K562 (cell line): ENCODE measurements at regions not wholly inside any gene's neighbourhood (a gene's known extent, or its start where the extent isn't known, plus 50 kb on each side); places are given as distances from the start of the nearest gene placed in this dataset.

Experiments
- ATAC-seq: fragments of 200-7000 bp; cut with Tn5 transposase; 3 replicates; pipeline ENCODE4 v1.9.1; 2020; ENCODE audit warnings: moderate library complexity
- BruUV-seq: library from RNA; stranded (reverse); fragments of 400-500 nt; replicated peaks from 2 replicates; lab custom pipeline; 2021; lab: Mats Ljungman, UMichigan
- CTCF ChIA-PET: fragments of 300-600 bp; formaldehyde crosslinking; extraction: SDS; loops from one replicate; lab custom pipeline; 2021; ENCODE audit warnings: low intra/inter-chr PET ratio; lab: Yijun Ruan, JAX
- POLR2A ChIA-PET: fragments of 300-600, 350-650 bp; sonication (Branson Sonifier 250); formaldehyde crosslinking; extraction: SDS; loops from one replicate; lab custom pipeline; 2021; ENCODE audit warnings: antibody characterized with exemption, inconsistent platforms; lab: Yijun Ruan, JAX
- DNase-seq, 4 experiments: peaks; one replicate each; pipeline versions ENCODE4 v3.0.0 to v3.0.0-alpha.2; 2011 to 2018; ENCODE audit warnings: low spot score in 3 of 4, mixed read lengths in 3 of 4; ENCODE audit errors: extremely low read depth in 1 of 4
- FAIRE-seq: peaks from 2 replicates; lab custom pipeline; 2011; peaks lifted over from hg19 to GRCh38; lab: Jason Lieb, UNC
- H2AFZ ChIP-seq: 2 replicates; pipeline ENCODE4 v1.6.0; 2011; ENCODE audit warnings: low read depth, low read length, control low read depth, inconsistent platforms
- H3K27ac ChIP-seq: fragments of 200-600 bp; 3 replicates; pipeline ENCODE4 v1.8.0; 2011; ENCODE audit warnings: low read depth, mild to moderate bottlenecking, control low read depth, inconsistent platforms, low read length, moderate library complexity, mixed read lengths; ENCODE audit errors: extremely low read depth
- H3K27me3 ChIP-seq, 2 experiments: fragments of 300-600 bp in 1 of 2; 2 replicates in 1 of 2; 3 replicates in 1 of 2; pipeline versions ENCODE4 v1.6.0 to v1.8.0; 2011; ENCODE audit warnings: inconsistent platforms in 2 of 2, low read length in 2 of 2, mild to moderate bottlenecking in 1 of 2, mixed read lengths in 1 of 2, moderate library complexity in 1 of 2; ENCODE audit not compliant: control insufficient read depth in 2 of 2, insufficient read depth in 2 of 2
- H3K36me3 ChIP-seq: fragments of 300-600 bp; 3 replicates; pipeline ENCODE4 v1.8.0; 2011; ENCODE audit warnings: mild to moderate bottlenecking, low read length, inconsistent platforms; ENCODE audit not compliant: control insufficient read depth, insufficient read depth
- H3K4me1 ChIP-seq, 2 experiments: fragments of 200-600 bp in 1 of 2; replicated peaks in 1 of 2; 2 replicates in 1 of 2; 3 replicates in 1 of 2; pipeline versions ENCODE4 v1.5.1 to v1.8.0; 2011; ENCODE audit warnings: inconsistent platforms in 2 of 2, low read length in 2 of 2, mild to moderate bottlenecking in 1 of 2, mixed read lengths in 1 of 2, moderate library complexity in 1 of 2; ENCODE audit not compliant: control insufficient read depth in 2 of 2, insufficient read depth in 2 of 2
- H3K4me2 ChIP-seq: 2 replicates; pipeline ENCODE4 v1.6.1; 2011; ENCODE audit warnings: low read length, control low read depth, inconsistent platforms, mixed read lengths; ENCODE audit not compliant: insufficient read depth
- H3K4me3 ChIP-seq: fragments of 200-600 bp; sonication (generic), shearing (Covaris generic); 2 replicates; pipeline ENCODE4 v1.5.1; 2016; ENCODE audit warnings: control low read depth, inconsistent platforms
- H3K79me2 ChIP-seq: fragments of 200-600 bp; 3 replicates; pipeline ENCODE4 v1.8.0; 2011; ENCODE audit warnings: low read length, inconsistent platforms; ENCODE audit not compliant: control insufficient read depth, insufficient read depth
- H3K9ac ChIP-seq, 2 experiments: 2 replicates each; pipeline versions ENCODE4 v1.6.0 to v1.6.1; 2011; ENCODE audit warnings: low read depth in 2 of 2, low read length in 2 of 2, control low read depth in 1 of 2, inconsistent platforms in 1 of 2, mild to moderate bottlenecking in 1 of 2, mixed read lengths in 1 of 2; ENCODE audit not compliant: insufficient read depth in 1 of 2
- H3K9me1 ChIP-seq: one replicate; pipeline ENCODE4 v1.6.0; 2011; ENCODE audit warnings: inconsistent platforms, mild to moderate bottlenecking, low read length, moderate library complexity; ENCODE audit not compliant: control insufficient read depth, insufficient read depth
- H3K9me3 ChIP-seq: replicated peaks from 2 replicates; pipeline ENCODE4 v1.5.1; 2011; ENCODE audit warnings: low read depth, low read length, inconsistent platforms; ENCODE audit not compliant: control insufficient read depth, insufficient read depth
- H4K20me1 ChIP-seq: replicated peaks from 2 replicates; pipeline ENCODE4 v1.6.1; 2011; ENCODE audit warnings: low read length, inconsistent platforms, mixed read lengths; ENCODE audit not compliant: control insufficient read depth, insufficient read depth
- CHD4 ChIP-seq: fragments of 200-600 bp; sonication (generic); IDR thresholded peaks from 3 replicates; pipeline ENCODE4 v1.6.1; 2012; ENCODE audit warnings: low read depth, mild to moderate bottlenecking, mixed read lengths, low read length, inconsistent platforms; ENCODE audit not compliant: insufficient read depth, insufficient replicate concordance, poor library complexity, severe bottlenecking
- DACH1 ChIP-seq: fragments of 450-650 bp; IDR thresholded peaks from 2 replicates; pipeline ENCODE4 v1.6.1; 2018; ENCODE audit not compliant: partially characterized antibody
- DDX20 ChIP-seq: fragments of 450-650 bp; IDR thresholded peaks from 2 replicates; pipeline ENCODE4 v1.6.1; 2016; ENCODE audit warnings: missing genetic modification characterization, low read depth, mild to moderate bottlenecking, missing compliant biosample characterization, moderate library complexity
- HLTF ChIP-seq: fragments of 450-650 bp; IDR thresholded peaks from 2 replicates; pipeline ENCODE4 v1.6.1; 2016
- KAT8 ChIP-seq: fragments of 450-650 bp; IDR thresholded peaks from 2 replicates; pipeline ENCODE4 v1.6.1; 2016; ENCODE audit warnings: low read depth, mild to moderate bottlenecking
- NR0B1 ChIP-seq: fragments of 450-650 bp; IDR thresholded peaks from one replicate; pipeline ENCODE4 v1.6.1; 2018; ENCODE audit warnings: mild to moderate bottlenecking, moderate library complexity; ENCODE audit not compliant: partially characterized antibody
- PTTG1 ChIP-seq: fragments of 450-650 bp; IDR thresholded peaks from 2 replicates; pipeline ENCODE4 v1.6.1; 2016; ENCODE audit warnings: low read depth, mild to moderate bottlenecking, missing genetic modification characterization, missing compliant biosample characterization
- RUNX1 ChIP-seq: sonication (generic); IDR thresholded peaks from 2 replicates; pipeline ENCODE4 v1.6.1; 2016; ENCODE audit warnings: antibody characterized with exemption, low read depth
- SMARCA5 ChIP-seq: fragments of 450-650 bp; IDR thresholded peaks from 2 replicates; pipeline ENCODE4 v1.6.1; 2016
- TAF9B ChIP-seq: fragments of 450-650 bp; IDR thresholded peaks from 2 replicates; pipeline ENCODE4 v1.6.1; 2018; ENCODE audit warnings: mild to moderate bottlenecking; ENCODE audit not compliant: partially characterized antibody
- TBP ChIP-seq: optimal IDR thresholded peaks from 2 replicates; pipeline ENCODE3; 2011; ENCODE audit warnings: low read depth, low read length, improper control_type of control experiment
- TEAD4 ChIP-seq, 2 experiments: sonication (generic) in 1 of 2; formaldehyde crosslinking in 1 of 2; IDR thresholded peaks; 2 replicates each; pipeline versions ENCODE4 v1.6.1 to v1.8.0; 2012 to 2022; ENCODE audit warnings: borderline replicate concordance in 1 of 2, inconsistent platforms in 1 of 2, low read length in 1 of 2, mild to moderate bottlenecking in 1 of 2, missing genetic modification reagents in 1 of 2
- THAP12 ChIP-seq: fragments of 250-450 bp; sonication (Bioruptor Pico); IDR thresholded peaks from 2 replicates; pipeline ENCODE4 v1.9.0; 2021; ENCODE audit warnings: mild to moderate bottlenecking, inconsistent platforms
- ZNF134 ChIP-seq: fragments of 250-450 bp; sonication (Bioruptor Pico); conservative IDR thresholded peaks from 2 replicates; pipeline ENCODE4 v1.4.0; 2020
- ZNF696 ChIP-seq: fragments of 250-450 bp; sonication (Bioruptor Pico); conservative IDR thresholded peaks from 2 replicates; pipeline ENCODE4 v1.4.0; 2020; ENCODE audit warnings: mild to moderate bottlenecking, moderate library complexity
- in situ Hi-C: fragments of 300-500 bp; cut with MboI; formaldehyde crosslinking; loops from 4 replicates; pipeline ENCODE4 v1.15.0; 2018; ENCODE audit warnings: inconsistent platforms, mixed read lengths
- intact Hi-C: fragments of 100-400 bp; cut with micrococcal nuclease; formaldehyde crosslinking; loops from 2 replicates; pipeline ENCODE4 v1.14.2; 2022

- CTCF ChIA-PET, result no interaction called here
- Histone ChIP-seq H3K9me1 (no peaks in the 10 kb centered on the region), H3K4me1 (no peaks in the 10 kb centered on the region), H4K20me1 (no peaks in the 10 kb centered on the region), H3K36me3 (no peaks in the 10 kb centered on the region), H3K79me2 (no peaks in the 10 kb centered on the region), H3K4me3 (no peak overlapping the region), H3K27me3 (peaks cover 0 to 6% of the 10 kb centered on the region in 2 experiments; a peak in 3 of 5 replicates), H3K9me3 (no peaks in the 10 kb centered on the region), H3K27ac (no peak overlapping the region), H3K4me2 (no peak overlapping the region), H2AFZ (no peak overlapping the region), H3K9ac (no peak overlapping the region)
- no peak for TF ChIP-seq TBP
- no peak for TF ChIP-seq NR0B1
- TF ChIP-seq DACH1, result no peak
- TF ChIP-seq PTTG1 (tag), result no peak
- no peak for TF ChIP-seq ZNF696
- no peak for TF ChIP-seq DDX20 (tag)
- TF ChIP-seq RUNX1, result no peak
- TF ChIP-seq HLTF, result no peak
- TF ChIP-seq TEAD4 (IDR thresholded peaks at IDR 0.05; ENCODE audit: low read length), result no peak
- no peak for TF ChIP-seq TEAD4 (CRISPR knock-in tag; IDR thresholded peaks at IDR 0.05; ENCODE audit: borderline replicate concordance)
- no peak for TF ChIP-seq CHD4
- TF ChIP-seq TAF9B, result no peak
- TF ChIP-seq THAP12 (CRISPR knock-in tag), result no peak
- TF ChIP-seq ZNF134, result no peak
- TF ChIP-seq SMARCA5, result no peak
- TF ChIP-seq KAT8, result no peak
- BruUV-seq, result no TSS peak
- FAIRE-seq (no peak), ATAC-seq (no peak), DNase-seq (no peak)
- POLR2A ChIA-PET, result no interaction called here
- intact Hi-C loops, result no loop called here
- in situ Hi-C loops, result no loop called here
These were observed 182.8 kb downstream of the CD47 start for GRCh38 chr3:107907996-107908395.
